ENCODE measurements at regions not wholly inside any gene's neighbourhood (a gene's known extent, or its start where the extent isn't known, plus 50 kb on each side); places are given as distances from the start of the nearest gene placed in this dataset.

GRCh38 chr14:48914921-48915320 is 671.3 kb downstream of the RPS29 start:
- ChIA-PET CTCF (no interaction called here), POLR2A (no interaction called here), RAD21 (ENCODE audit: low non-redundant PET in 1 of 2, low total read pairs in 2 of 2, uncharacterized antibody in 2 of 2, unreplicated experiment in 2 of 2) (no interaction called here)
- no peak overlapping the region for H3K4me3 ChIP-seq (replicated peaks in 1 of 2; ENCODE audit: low read depth in 1 of 2, low read length in 2 of 2)
- TF ChIP-seq CTCF (IDR thresholded peaks at IDR 0.05 in 2 of 3, conservative IDR thresholded peaks at IDR 0.05 in 1 of 3; ENCODE audit: borderline replicate concordance in 1 of 3, insufficient read depth in 1 of 3, low read depth in 2 of 3, low read length in 2 of 3) (no peak), ZBTB33 (IDR thresholded peaks at IDR 0.05; ENCODE audit: extremely low read depth, insufficient replicate concordance, low read length) (no peak), SP1 (IDR thresholded peaks at IDR 0.05; ENCODE audit: low read depth) (no peak), TCF7L2 (IDR thresholded peaks at IDR 0.05; ENCODE audit: borderline replicate concordance, extremely low read depth, insufficient read depth, insufficient read length) (no peak), RAD21 (IDR thresholded peaks at IDR 0.05; ENCODE audit: low read depth) (no peak), ELF1 (IDR thresholded peaks at IDR 0.05; ENCODE audit: borderline replicate concordance, low read depth) (no peak)
- H4K20me1 ChIP-seq (ENCODE audit: insufficient read depth): no peaks in the 10 kb centered on the region
- H3K9me2 ChIP-seq (ENCODE audit: insufficient read depth): no peaks in the 10 kb centered on the region
- 0 out of 4 replicates have a peak, but pooled peaks cover 0 to 2% of the 10 kb centered on the region in 2 experiments for H3K9me3 ChIP-seq (ENCODE audit: control insufficient read depth in 1 of 2, insufficient read depth in 1 of 2, low read depth in 1 of 2, low read length in 2 of 2)
- DNase-seq (ENCODE audit: low read depth, low spot score) (no peak), ATAC-seq (no peak)
- H3K4me1 ChIP-seq (ENCODE audit: control insufficient read depth in 1 of 2, insufficient read depth in 2 of 2, low read length in 2 of 2): no peaks in the 10 kb centered on the region
- no peak overlapping the region for H3K27ac ChIP-seq (ENCODE audit: low read depth, low read length)
- H3K27me3 ChIP-seq (ENCODE audit: insufficient read depth, low read length): no peaks in the 10 kb centered on the region
- no TSS peak for BruUV-seq (replicated peaks)
- no peak overlapping the region for H3K9ac ChIP-seq (ENCODE audit: low read length)
- H3K36me3 ChIP-seq (ENCODE audit: control insufficient read depth in 1 of 2, insufficient read depth in 2 of 2, low read length in 2 of 2): no peaks in the 10 kb centered on the region
- H3K79me2 ChIP-seq (ENCODE audit: insufficient read depth, low read length): no peaks in the 10 kb centered on the region
- intact Hi-C loops (cut with micrococcal nuclease): no loop called here
- H3K4me2 ChIP-seq (ENCODE audit: low read length): no peak overlapping the region
- H2AFZ ChIP-seq (ENCODE audit: low read depth, low read length, poor library complexity, severe bottlenecking): no peak overlapping the region
